Mammary epithelial cell (primary cell): ENCODE measurements at regions not wholly inside any gene's neighbourhood (a gene's known extent, or its start where the extent isn't known, plus 50 kb on each side); places are given as distances from the start of the nearest gene placed in this dataset.

Experiments
- CTCF ChIP-seq, 2 donors: IDR thresholded peaks in 1 of 2; conservative IDR thresholded peaks in 1 of 2; 2 replicates each; pipeline ENCODE4 v1.5.1; 2011 to 2012; ENCODE audit warnings: inconsistent platforms in 2 of 2, low read length in 2 of 2, mild to moderate bottlenecking in 2 of 2, control low read depth in 1 of 2, low read depth in 1 of 2; ENCODE audit not compliant: insufficient read depth in 1 of 2; ENCODE audit errors: extremely low read depth in 1 of 2
- EZH2 ChIP-seq: IDR thresholded peaks from 2 replicates; pipeline ENCODE4 v1.6.1; 2012; ENCODE audit warnings: low read length, inconsistent platforms, borderline replicate concordance

DNA sequence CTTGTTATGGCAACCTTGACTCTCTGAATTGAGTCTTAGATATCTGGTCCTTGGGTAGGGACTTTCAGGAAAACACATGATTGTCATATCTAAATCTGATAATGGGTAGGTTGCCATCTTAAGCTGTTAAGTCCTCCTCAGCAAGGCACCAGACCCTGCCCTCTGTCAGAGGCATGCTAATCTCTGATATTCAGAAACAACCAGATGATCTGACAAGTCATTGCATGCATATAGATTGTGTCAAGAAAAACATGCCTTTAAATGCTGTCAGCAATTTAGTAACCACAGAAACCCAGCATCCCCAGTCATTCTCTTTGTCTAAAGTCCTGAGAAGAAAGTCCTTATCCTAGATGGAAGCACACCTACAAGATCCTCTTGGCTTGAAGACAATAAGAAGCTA, 149.1 kb downstream of the EDN1 start:
- TF ChIP-seq CTCF (conservative IDR thresholded peaks at IDR 0.05 in 1 of 2, IDR thresholded peaks at IDR 0.05 in 1 of 2; ENCODE audit: extremely low read depth in 1 of 2, insufficient read depth in 1 of 2, low read depth in 1 of 2, low read length in 2 of 2) (no peak), EZH2 (no peak)
